HUES64 (cell line): ENCODE measurements at regions not wholly inside any gene's neighbourhood (a gene's known extent, or its start where the extent isn't known, plus 50 kb on each side); places are given as distances from the start of the nearest gene placed in this dataset.

Experiments used
- H3K27ac ChIP-seq: 2 replicates; pipeline ENCODE4 v1.7.0; 2013; ENCODE audit warnings: low read depth, low read length, inconsistent platforms
- H3K27me3 ChIP-seq: 2 replicates; pipeline ENCODE4 v1.6.1; 2013; ENCODE audit warnings: mild to moderate bottlenecking, low read length; ENCODE audit not compliant: insufficient read depth
- H3K36me3 ChIP-seq: 2 replicates; pipeline ENCODE4 v1.6.1; 2013; ENCODE audit warnings: mild to moderate bottlenecking, low read length; ENCODE audit not compliant: insufficient read depth
- H3K4me1 ChIP-seq: 2 replicates; pipeline ENCODE4 v1.6.1; 2013; ENCODE audit warnings: mild to moderate bottlenecking, low read length, moderate library complexity; ENCODE audit not compliant: insufficient read depth
- H3K4me3 ChIP-seq: 2 replicates; pipeline ENCODE4 v1.5.1; 2013; ENCODE audit warnings: mild to moderate bottlenecking, low read length, moderate library complexity
- H3K9ac ChIP-seq: 2 replicates; pipeline ENCODE4 v1.6.1; 2013; ENCODE audit warnings: mild to moderate bottlenecking, low read depth, low read length
- H3K9me3 ChIP-seq: 2 replicates; pipeline ENCODE4 v1.6.1; 2013; ENCODE audit warnings: low read depth, low read length; ENCODE audit not compliant: insufficient read depth
- WGBS: fragments of 150-250, 120-280 bp; methylation state at CpG from one replicate; pipeline ENCODE4 v1.1.7; 2013; ENCODE audit warnings: missing lambda C conversion rate; 5-methylcytosine and 5-hydroxymethylcytosine counted together

- Histone ChIP-seq H3K27ac (no peak overlapping the region), H3K27me3 (no peaks in the 10 kb centered on the region), H3K4me3 (no peak overlapping the region), H3K36me3 (no peaks in the 10 kb centered on the region), H3K4me1 (no peaks in the 10 kb centered on the region), H3K9me3 (no peaks in the 10 kb centered on the region), H3K9ac (no peak overlapping the region)
- WGBS = 73% methylated on average over 4 of the region's 4 CpGs
Measured at GRCh38 chr9:85230081-85230480, 511.7 kb downstream of the AGTPBP1 start.

DNA sequence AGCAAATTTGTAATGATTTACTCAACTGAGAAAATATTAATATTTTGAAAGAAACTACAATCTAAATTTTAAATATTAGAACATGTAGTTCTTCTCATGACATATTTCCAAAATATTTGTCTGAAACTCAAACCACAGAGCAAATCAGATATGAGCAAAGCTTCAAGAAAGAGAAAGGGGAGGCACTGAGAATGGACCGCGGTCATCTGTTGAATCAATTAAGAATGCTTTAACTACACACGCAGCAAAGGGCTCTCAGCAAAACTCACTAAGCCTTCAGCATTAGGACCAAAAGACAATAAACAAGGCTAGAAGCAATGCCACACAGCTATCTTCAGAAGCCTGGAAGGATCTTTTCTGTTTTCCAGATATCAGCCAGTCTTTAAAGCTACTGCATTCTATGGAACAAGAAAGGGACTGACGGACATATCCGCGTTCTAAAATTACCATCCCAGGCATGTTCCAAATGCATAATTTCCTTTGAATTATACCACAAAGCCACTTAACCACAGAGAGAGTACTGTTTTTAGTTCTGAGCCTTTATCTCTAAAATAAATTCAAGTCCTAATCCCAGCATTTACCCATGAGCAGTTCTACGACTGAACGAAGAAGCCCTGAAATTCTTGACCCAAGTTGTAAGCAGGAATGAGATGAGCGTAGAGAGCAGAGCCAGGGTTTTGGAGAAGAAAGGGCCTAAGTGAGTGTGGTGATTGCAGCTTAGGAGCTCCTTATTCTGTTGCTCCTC, 513.5 kb downstream of the AGTPBP1 start:
- Histone ChIP-seq H3K9me3 (no peaks in the 10 kb centered on the region), H3K4me1 (no peaks in the 10 kb centered on the region), H3K36me3 (no peaks in the 10 kb centered on the region), H3K27me3 (no peaks in the 10 kb centered on the region), H3K9ac (no peak overlapping the region), H3K27ac (no peak overlapping the region), H3K4me3 (no peak overlapping the region)
- WGBS = 91% methylated on average over 9 of the region's 9 CpGs

DNA sequence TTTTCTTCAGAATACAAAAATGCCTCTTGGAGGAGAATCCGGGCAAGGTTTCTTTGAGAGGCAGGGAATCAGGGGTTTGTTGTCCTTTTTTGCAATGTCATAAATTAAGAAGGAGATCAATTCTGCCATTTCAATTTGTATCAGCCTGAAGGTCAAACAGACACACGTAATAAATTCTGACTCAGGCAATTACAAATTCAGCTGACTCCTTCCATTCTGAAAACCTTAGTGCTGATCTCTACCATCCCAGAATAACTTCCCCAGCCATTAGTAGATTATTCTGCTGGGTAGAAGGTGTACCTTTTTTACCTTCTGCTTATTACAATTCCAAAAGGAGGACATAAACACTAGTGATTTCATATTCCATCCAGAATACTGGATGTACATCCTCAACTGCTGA, 516.6 kb downstream of the AGTPBP1 start:
- no peaks in the 10 kb centered on the region for H3K9me3 ChIP-seq
- no peaks in the 10 kb centered on the region for H3K36me3 ChIP-seq
- H3K4me1 ChIP-seq = no peaks in the 10 kb centered on the region
- H3K9ac ChIP-seq = no peak overlapping the region
- no peaks in the 10 kb centered on the region for H3K27me3 ChIP-seq
- no peak overlapping the region for H3K4me3 ChIP-seq
- 90% methylated on average over 2 of the region's 2 CpGs for WGBS
- no peak overlapping the region for H3K27ac ChIP-seq

DNA sequence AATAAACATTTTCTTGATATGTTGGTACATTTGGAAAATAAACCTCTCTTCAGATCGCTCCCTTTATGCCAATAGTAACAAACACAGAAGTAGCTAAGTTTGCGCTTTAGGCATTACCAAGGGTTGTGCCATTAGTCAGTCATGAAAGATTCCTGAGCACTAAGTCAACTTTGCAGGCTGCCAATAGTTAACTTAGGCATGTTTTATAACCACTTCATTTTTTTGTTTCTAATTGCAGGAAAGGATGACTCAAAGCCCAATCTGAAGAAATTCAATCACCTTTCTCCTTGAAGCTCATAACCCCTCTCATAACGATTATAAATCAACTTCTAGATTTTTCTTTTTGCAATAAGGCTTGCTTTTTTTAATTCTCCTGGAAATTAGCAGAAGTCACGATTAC, 517.0 kb downstream of the AGTPBP1 start:
- Histone ChIP-seq H3K9me3 (no peaks in the 10 kb centered on the region), H3K9ac (no peak overlapping the region), H3K4me3 (no peak overlapping the region), H3K4me1 (no peaks in the 10 kb centered on the region), H3K27me3 (no peaks in the 10 kb centered on the region), H3K27ac (no peak overlapping the region), H3K36me3 (no peaks in the 10 kb centered on the region)
- WGBS = 95% methylated on average over 4 of the region's 4 CpGs

DNA sequence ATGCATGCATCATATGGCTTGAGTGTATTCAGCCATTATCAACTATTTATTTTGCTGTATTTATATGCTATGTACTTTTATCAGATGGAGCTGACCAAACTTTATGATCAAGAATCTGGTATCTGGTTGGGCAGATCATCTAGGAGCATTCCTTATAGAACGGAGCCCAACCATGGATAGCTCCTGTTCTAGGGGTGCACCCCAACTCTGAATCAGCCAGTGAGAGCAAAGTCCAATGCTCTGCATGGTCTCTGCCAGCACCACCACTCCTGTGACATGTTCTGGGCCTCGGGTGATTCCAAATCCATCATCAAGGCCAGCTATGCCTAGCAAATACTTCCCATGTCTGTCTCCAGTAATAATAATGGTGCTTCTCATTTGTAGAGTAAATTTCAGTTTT, 517.5 kb downstream of the AGTPBP1 start:
- H3K27ac ChIP-seq = no peak overlapping the region
- no peaks in the 10 kb centered on the region for H3K27me3 ChIP-seq
- no peaks in the 10 kb centered on the region for H3K9me3 ChIP-seq
- 94% methylated on average over 2 of the region's 2 CpGs for WGBS
- no peak overlapping the region for H3K4me3 ChIP-seq
- H3K36me3 ChIP-seq = no peaks in the 10 kb centered on the region
- no peak overlapping the region for H3K9ac ChIP-seq
- no peaks in the 10 kb centered on the region for H3K4me1 ChIP-seq

DNA sequence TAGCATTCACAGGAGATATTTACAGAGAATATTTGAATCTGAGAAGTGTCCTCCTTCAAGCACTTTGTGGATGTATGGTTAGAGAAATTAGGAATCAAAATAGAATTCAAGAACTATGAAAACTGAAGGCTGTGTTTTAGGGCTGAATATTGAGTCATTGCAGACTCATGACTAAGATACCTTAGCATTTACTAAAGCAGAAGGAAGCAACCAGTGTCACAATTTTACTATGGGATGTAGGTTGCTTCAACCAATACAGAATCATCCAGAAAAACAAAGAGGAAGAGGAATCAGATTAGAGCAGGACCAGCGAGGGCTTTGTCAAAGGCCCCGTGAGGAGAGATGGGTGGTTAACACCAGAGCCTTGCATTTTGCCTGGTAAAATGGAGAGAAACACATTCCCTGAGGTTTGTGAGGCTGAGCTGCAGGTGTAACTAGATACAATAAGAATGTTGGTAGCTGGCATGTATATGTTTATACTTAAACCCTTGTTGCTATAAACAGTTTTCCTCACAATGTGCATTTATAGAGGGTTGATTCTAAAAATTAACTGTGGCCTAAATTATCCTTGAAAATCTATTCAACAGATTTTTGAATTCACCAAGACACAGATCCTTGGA, 518.1 kb downstream of the AGTPBP1 start:
- no peaks in the 10 kb centered on the region for H3K9me3 ChIP-seq
- no peaks in the 10 kb centered on the region for H3K36me3 ChIP-seq
- 88% methylated on average over 2 of the region's 2 CpGs for WGBS
- H3K4me1 ChIP-seq = no peaks in the 10 kb centered on the region
- H3K27me3 ChIP-seq = no peaks in the 10 kb centered on the region
- H3K27ac ChIP-seq = no peak overlapping the region
- H3K9ac ChIP-seq = no peak overlapping the region
- H3K4me3 ChIP-seq = no peak overlapping the region

DNA sequence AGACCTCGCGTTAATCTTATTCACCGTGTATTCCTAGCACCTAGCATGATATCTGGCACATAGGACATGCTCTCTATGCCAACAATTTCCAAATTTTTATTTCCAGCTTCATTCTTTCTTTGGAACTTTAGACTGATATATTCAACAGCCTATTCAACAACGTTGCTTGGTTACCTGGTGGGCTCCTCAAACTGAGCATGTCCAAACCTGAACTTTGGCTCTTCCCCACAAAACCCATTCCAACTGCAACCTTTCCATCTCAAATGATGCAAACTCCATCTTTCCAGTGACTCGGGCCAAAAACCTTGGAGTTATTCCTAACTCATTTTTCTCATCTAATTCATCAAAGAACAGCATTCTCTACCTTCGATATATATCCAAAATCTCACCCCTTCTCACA, 525.2 kb downstream of the AGTPBP1 start:
- no peak overlapping the region for H3K9ac ChIP-seq
- peaks cover 34% of the 10 kb centered on the region for H3K4me1 ChIP-seq
- no peak overlapping the region for H3K4me3 ChIP-seq
- H3K36me3 ChIP-seq = no peaks in the 10 kb centered on the region
- no peak overlapping the region for H3K27ac ChIP-seq
- WGBS = 93% methylated on average over 6 of the region's 6 CpGs
- H3K27me3 ChIP-seq = no peaks in the 10 kb centered on the region
- H3K9me3 ChIP-seq = no peaks in the 10 kb centered on the region

DNA sequence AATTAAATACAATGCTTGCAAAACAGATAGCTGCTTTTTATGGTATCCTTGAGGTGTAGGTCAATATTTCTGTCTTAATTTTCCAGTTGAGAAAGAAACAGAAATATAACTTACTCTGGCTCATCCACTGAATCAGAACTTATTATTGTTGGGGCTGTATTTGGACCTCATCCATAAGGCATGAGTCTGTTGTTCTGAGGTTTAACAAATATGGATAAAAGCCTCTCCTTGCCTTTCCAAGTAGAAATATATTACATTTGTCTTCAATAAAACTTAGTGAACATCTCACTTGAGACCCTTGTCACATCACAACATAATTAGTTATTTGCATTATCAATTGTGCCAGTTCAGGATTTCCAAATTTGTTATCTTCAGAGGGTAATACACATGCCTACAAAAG, 525.8 kb downstream of the AGTPBP1 start:
- Histone ChIP-seq H3K9me3 (no peaks in the 10 kb centered on the region), H3K27me3 (no peaks in the 10 kb centered on the region), H3K9ac (no peak overlapping the region)

GRCh38 chr9:85215416-85215815, 526.3 kb downstream of the AGTPBP1 start:
- Histone ChIP-seq H3K36me3 (no peaks in the 10 kb centered on the region), H3K27ac (no peak overlapping the region), H3K9me3 (no peaks in the 10 kb centered on the region), H3K4me1 (peaks cover 36% of the 10 kb centered on the region), H3K4me3 (no peak overlapping the region), H3K9ac (no peak overlapping the region), H3K27me3 (no peaks in the 10 kb centered on the region)
- 98% methylated on average over 4 of the region's 4 CpGs for WGBS

More for the DNA sequence above, 525.8 kb downstream of the AGTPBP1 start:
- H3K4me1 ChIP-seq = peaks cover 36% of the 10 kb centered on the region
- H3K27ac ChIP-seq = no peak overlapping the region
- no peaks in the 10 kb centered on the region for H3K36me3 ChIP-seq
- H3K4me3 ChIP-seq = no peak overlapping the region

- H3K27ac ChIP-seq = no peak overlapping the region
- no peaks in the 10 kb centered on the region for H3K27me3 ChIP-seq
- H3K4me3 ChIP-seq = no peak overlapping the region
- 43% methylated on average over 4 of the region's 4 CpGs for WGBS
- H3K9me3 ChIP-seq = no peaks in the 10 kb centered on the region
- H3K9ac ChIP-seq = no peak overlapping the region
- H3K36me3 ChIP-seq = no peaks in the 10 kb centered on the region
- peaks cover 36% of the 10 kb centered on the region for H3K4me1 ChIP-seq
Measured at GRCh38 chr9:85213650-85214607, 527.8 kb downstream of the AGTPBP1 start.

GRCh38 chr9:85212887-85213286, 528.9 kb downstream of the AGTPBP1 start:
- no peak overlapping the region for H3K27ac ChIP-seq
- H3K27me3 ChIP-seq = no peaks in the 10 kb centered on the region
- WGBS = 100% methylated on average over 1 of the region's 2 CpGs
- H3K9ac ChIP-seq = no peak overlapping the region
- no peaks in the 10 kb centered on the region for H3K36me3 ChIP-seq
- H3K9me3 ChIP-seq = no peaks in the 10 kb centered on the region
- no peak overlapping the region for H3K4me3 ChIP-seq
- peaks cover 36% of the 10 kb centered on the region for H3K4me1 ChIP-seq
